Right ventricle myocardium inferior (tissue), 1 donor: ENCODE measurements at regions not wholly inside any gene's neighbourhood (a gene's known extent, or its start where the extent isn't known, plus 50 kb on each side); places are given as distances from the start of the nearest gene placed in this dataset.
A peak's percentile ranks its signal among the peaks of the same experiment; 100 is the strongest.

Source experiments
- ATAC-seq: fragments of 200-7000 bp; cut with Tn5 transposase; one replicate; pipeline ENCODE4 v1.9.1; 2020; ENCODE audit warnings: mild to moderate bottlenecking, moderate library complexity
- DNase-seq: peaks from one replicate; pipeline ENCODE4 v3.0.0; 2021; ENCODE audit errors: missing footprints
- intact Hi-C: fragments of 100-400 bp; cut with DNase I; formaldehyde crosslinking; loops from one replicate; pipeline ENCODE4 v1.11.0; 2022
- donor health status: DM: no; HTN: yes; CAD: no; lungs with severe emphysema.

GRCh38 chr1:172954476-172955150 lies 96.1 kb downstream of the TNFSF18 start:
- no peak for ATAC-seq
- intact Hi-C loops = no loop called here
- no peak for DNase-seq

GRCh38 chr1:172955161-172955815 lies 95.5 kb downstream of the TNFSF18 start:
- ATAC-seq = no peak
- DNase-seq = no peak
- intact Hi-C loops = no loop called here

- ATAC-seq (no peak), DNase-seq (no peak)
- intact Hi-C loops = no loop called here
Observed at GRCh38 chr1:172956871-172957270, 93.9 kb downstream of the TNFSF18 start.

GRCh38 chr1:172957491-172957890 lies 93.2 kb downstream of the TNFSF18 start:
- intact Hi-C loops = no loop called here
- no peak for DNase-seq
- ATAC-seq = no peak

GRCh38 chr1:172959571-172959970 lies 91.2 kb downstream of the TNFSF18 start:
- ATAC-seq (no peak), DNase-seq (no peak)
- intact Hi-C loops = no loop called here

- intact Hi-C loops = no loop called here
Observed at GRCh38 chr1:172960019-172960418, 90.7 kb downstream of the TNFSF18 start.

GRCh38 chr1:172960454-172961208 lies 90.1 kb downstream of the TNFSF18 start:
- ATAC-seq (peak; percentile 54), DNase-seq (no peak)
- intact Hi-C loops = no loop called here

More at GRCh38 chr1:172960019-172960418, 90.7 kb downstream of the TNFSF18 start:
- DNase-seq (no peak), ATAC-seq (no peak)

GRCh38 chr1:172964864-172965263 lies 85.9 kb downstream of the TNFSF18 start:
- DNase-seq (no peak), ATAC-seq (no peak)
- intact Hi-C loops = no loop called here

GRCh38 chr1:172966844-172967540 lies 83.7 kb downstream of the TNFSF18 start:
- no peak for DNase-seq
- intact Hi-C loops = no loop called here
- no peak for ATAC-seq

GRCh38 chr1:172967936-172968335 lies 82.8 kb downstream of the TNFSF18 start:
- ATAC-seq (no peak), DNase-seq (no peak)
- intact Hi-C loops = no loop called here

- ATAC-seq (no peak), DNase-seq (no peak)
- intact Hi-C loops = no loop called here
Observed at GRCh38 chr1:172969611-172970010, 81.1 kb downstream of the TNFSF18 start.

- DNase-seq (no peak), ATAC-seq (no peak)
- intact Hi-C loops = no loop called here
Observed at GRCh38 chr1:172970186-172970585, 80.6 kb downstream of the TNFSF18 start.

GRCh38 chr1:172971241-172971640 lies 79.5 kb downstream of the TNFSF18 start:
- intact Hi-C loops = no loop called here
- DNase-seq (no peak), ATAC-seq (no peak)

GRCh38 chr1:172972258-172972657 lies 78.5 kb downstream of the TNFSF18 start:
- intact Hi-C loops = no loop called here
- DNase-seq = no peak
- no peak for ATAC-seq

GRCh38 chr1:172973424-172973823 lies 77.3 kb downstream of the TNFSF18 start:
- DNase-seq (no peak), ATAC-seq (no peak)
- intact Hi-C loops = no loop called here

GRCh38 chr1:172976222-172977041 lies 74.3 kb downstream of the TNFSF18 start:
- intact Hi-C loops = no loop called here
- DNase-seq = no peak
- no peak for ATAC-seq

GRCh38 chr1:172977296-172978017 lies 73.3 kb downstream of the TNFSF18 start:
- DNase-seq = no peak
- no peak for ATAC-seq
- intact Hi-C loops = no loop called here

- ATAC-seq = no peak
- intact Hi-C loops = no loop called here
- no peak for DNase-seq
Observed at GRCh38 chr1:172978595-172978994, 72.1 kb downstream of the TNFSF18 start.
